Type B pancreatic cell (in vitro differentiated cells): ENCODE measurements at regions not wholly inside any gene's neighbourhood (a gene's known extent, or its start where the extent isn't known, plus 50 kb on each side); places are given as distances from the start of the nearest gene placed in this dataset.

ENCODE experiments used
- DNase-seq: peaks from one replicate; pipeline ENCODE4 v3.0.0; 2021; ENCODE audit warnings: mixed read lengths; ENCODE audit not compliant: unreplicated experiment; ENCODE audit errors: extremely low spot score
- H3K27ac Mint-ChIP-seq: 2 replicates; pipeline ENCODE4 v1.8.0; 2021; ENCODE audit warnings: mild to moderate bottlenecking, mixed read lengths
- H3K27me3 Mint-ChIP-seq: 2 replicates; pipeline ENCODE4 v1.8.0; 2021; ENCODE audit warnings: mixed read lengths
- H3K36me3 Mint-ChIP-seq: 2 replicates; pipeline ENCODE4 v1.8.0; 2021; ENCODE audit warnings: mixed read lengths
- H3K4me1 Mint-ChIP-seq: one replicate; pipeline ENCODE4 v1.8.0; 2021; ENCODE audit warnings: mixed read lengths; ENCODE audit not compliant: unreplicated experiment
- H3K4me3 Mint-ChIP-seq: 2 replicates; pipeline ENCODE4 v1.8.0; 2021; ENCODE audit warnings: mild to moderate bottlenecking, mixed read lengths
- H3K9me3 Mint-ChIP-seq: 2 replicates; pipeline ENCODE4 v1.8.0; 2021; ENCODE audit warnings: mixed read lengths
- CTCF ChIP-seq: fragments of 200-600 bp; sonication (generic); conservative IDR thresholded peaks from 2 replicates; pipeline ENCODE4 v1.5.0; 2021; ENCODE audit warnings: antibody characterized with exemption, mild to moderate bottlenecking

GRCh38 chr12:23222801-23223200, 597.8 kb downstream of the ETNK1 start:
- Mint-ChIP-seq H3K9me3 (no peaks in the 10 kb centered on the region), H3K27ac (no peak overlapping the region), H3K27me3 (peaks cover 13% of the 10 kb centered on the region), H3K36me3 (peaks cover 3% of the 10 kb centered on the region), H3K4me3 (no peak overlapping the region), H3K4me1 (no peaks in the 10 kb centered on the region)
- no peak for DNase-seq
- TF ChIP-seq CTCF, result no peak

DNA sequence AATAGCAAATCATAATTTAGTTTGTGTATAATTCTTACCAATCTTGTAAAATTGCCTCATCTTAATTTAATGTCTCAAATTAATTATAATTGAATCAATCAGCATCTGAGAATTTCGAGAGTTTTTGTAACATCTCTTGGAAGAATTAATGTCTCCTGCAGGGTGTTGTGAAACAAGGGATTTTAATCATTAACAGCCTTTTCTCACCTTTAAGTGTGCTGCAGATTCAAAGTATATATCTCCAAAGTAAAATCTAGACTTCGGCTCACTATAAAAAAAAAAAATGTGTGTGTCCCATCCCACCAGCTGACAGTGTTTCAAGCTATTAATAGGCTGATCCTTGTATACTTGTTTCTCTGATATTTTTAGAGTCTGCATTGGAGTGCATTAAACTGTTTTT, 603.1 kb downstream of the ETNK1 start:
- Mint-ChIP-seq H3K27ac (no peak overlapping the region), H3K4me3 (no peak overlapping the region), H3K9me3 (no peaks in the 10 kb centered on the region), H3K36me3 (no peaks in the 10 kb centered on the region), H3K27me3 (peaks cover 6% of the 10 kb centered on the region), H3K4me1 (no peaks in the 10 kb centered on the region)
- no peak for DNase-seq
- no peak for TF ChIP-seq CTCF

DNA sequence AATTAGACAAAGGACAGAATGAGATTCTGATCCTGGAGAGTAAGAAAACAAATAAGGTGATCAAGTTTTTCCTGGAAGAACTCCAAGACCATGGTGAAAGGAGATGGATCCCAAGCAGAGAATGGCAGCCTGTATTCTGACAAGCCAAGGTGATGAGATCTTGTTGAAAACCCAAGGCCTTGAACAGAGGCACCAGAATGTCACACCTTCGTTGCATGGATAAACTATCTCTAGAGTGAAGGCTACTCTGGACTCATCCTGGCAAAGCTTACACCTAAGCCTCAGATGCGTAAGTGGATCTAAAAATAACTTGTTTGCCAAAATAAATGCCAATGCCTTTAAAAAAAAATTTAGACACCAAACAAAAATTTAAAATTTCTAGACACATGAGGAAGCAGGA, 605.9 kb downstream of the ETNK1 start:
- no peak overlapping the region for H3K4me3 Mint-ChIP-seq
- H3K9me3 Mint-ChIP-seq, result no peaks in the 10 kb centered on the region
- H3K27ac Mint-ChIP-seq, result no peak overlapping the region
- no peaks in the 10 kb centered on the region for H3K36me3 Mint-ChIP-seq
- no peaks in the 10 kb centered on the region for H3K4me1 Mint-ChIP-seq
- no peak for TF ChIP-seq CTCF
- peaks cover 3% of the 10 kb centered on the region for H3K27me3 Mint-ChIP-seq
- no peak for DNase-seq

DNA sequence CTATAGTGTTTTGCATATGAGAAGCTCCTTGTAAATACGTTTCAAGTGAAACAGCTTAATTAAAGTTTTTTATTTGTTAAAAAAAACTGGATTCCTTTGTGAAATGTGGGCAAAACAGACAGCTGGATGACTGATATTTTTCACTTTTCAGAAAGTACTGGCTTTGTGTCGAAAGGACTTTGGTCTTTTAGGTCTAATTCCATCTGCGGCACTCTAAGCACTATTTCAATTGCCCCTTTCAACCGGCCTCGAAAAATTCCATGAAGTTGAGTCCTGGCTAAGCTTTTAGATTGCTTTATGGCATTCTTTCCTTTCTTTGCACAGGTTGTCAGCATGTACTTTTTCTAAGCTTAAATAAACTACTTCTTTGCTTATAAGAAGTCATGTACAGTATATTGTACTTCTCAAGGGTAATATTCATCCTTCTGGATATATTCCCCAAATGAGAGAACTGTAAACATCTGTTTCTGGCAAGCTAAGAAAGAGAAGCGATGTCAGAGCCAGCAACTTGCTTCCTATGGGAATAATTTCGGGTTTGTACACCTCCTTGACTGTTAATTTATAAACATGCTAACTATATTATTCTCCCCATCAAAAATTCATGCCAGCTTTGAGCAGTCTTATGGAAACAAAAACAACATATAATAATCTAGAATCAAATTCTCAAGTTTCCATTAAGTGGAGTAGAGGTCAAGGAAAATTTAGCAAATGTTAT, 611.3 kb downstream of the ETNK1 start:
- Mint-ChIP-seq H3K27ac (no peak overlapping the region), H3K27me3 (no peaks in the 10 kb centered on the region), H3K36me3 (no peaks in the 10 kb centered on the region), H3K4me1 (no peaks in the 10 kb centered on the region), H3K4me3 (no peak overlapping the region), H3K9me3 (no peaks in the 10 kb centered on the region)
- no peak for DNase-seq
- TF ChIP-seq CTCF, result no peak

GRCh38 chr12:23236811-23237210, 611.8 kb downstream of the ETNK1 start:
- Mint-ChIP-seq H3K36me3 (no peaks in the 10 kb centered on the region), H3K9me3 (no peaks in the 10 kb centered on the region), H3K27me3 (no peaks in the 10 kb centered on the region), H3K4me1 (no peaks in the 10 kb centered on the region), H3K4me3 (no peak overlapping the region), H3K27ac (no peak overlapping the region)
- no peak for DNase-seq
- no peak for TF ChIP-seq CTCF

- H3K27ac Mint-ChIP-seq, result no peak overlapping the region
- H3K4me1 Mint-ChIP-seq, result no peaks in the 10 kb centered on the region
Observed at GRCh38 chr12:23238190-23238589, 613.2 kb downstream of the ETNK1 start.

More at GRCh38 chr12:23238190-23238589, 613.2 kb downstream of the ETNK1 start:
- TF ChIP-seq CTCF, result no peak
- Mint-ChIP-seq H3K27me3 (no peaks in the 10 kb centered on the region), H3K4me3 (no peak overlapping the region), H3K36me3 (no peaks in the 10 kb centered on the region), H3K9me3 (no peaks in the 10 kb centered on the region)
- DNase-seq, result no peak
